GM18508 (cell line): ENCODE measurements at regions not wholly inside any gene's neighbourhood (a gene's known extent, or its start where the extent isn't known, plus 50 kb on each side); places are given as distances from the start of the nearest gene placed in this dataset.
"Not testable (repeated sequence)": the region's sequence is repeated elsewhere in the genome, so short reads cannot be mapped to it uniquely, and the experiment has no call there.

Experiments used
- ATAC-seq: cut with Tn5 transposase; IDR thresholded peaks from one replicate; pipeline ENCODE4 v1.9.1; 2021; ENCODE audit warnings: moderate number of reproducible peaks; ENCODE audit not compliant: insufficient read depth, unreplicated experiment

GRCh38 chr2:156017341-156017885 lies 315.1 kb downstream of the NR4A2 start:
- ATAC-seq, result no peak

DNA sequence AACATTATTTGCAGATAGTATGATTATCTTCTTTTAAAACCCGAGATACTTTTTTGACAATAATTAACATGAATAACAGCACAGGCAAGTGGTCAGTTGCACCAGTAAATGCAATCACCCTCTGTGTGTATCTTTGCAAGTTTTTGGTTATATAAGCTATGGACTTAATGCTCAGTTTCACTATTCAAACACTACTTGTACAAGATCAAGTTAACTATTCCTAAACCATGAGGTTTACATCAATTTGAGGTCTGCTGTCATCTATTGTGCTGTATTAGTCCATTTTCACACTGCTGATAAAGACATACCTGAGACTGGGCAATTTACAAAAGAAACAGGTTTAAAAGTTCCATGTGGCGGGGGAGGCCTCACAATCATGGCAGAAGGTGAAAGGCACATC lies 323.2 kb downstream of the NR4A2 start:
- no peak for ATAC-seq

GRCh38 chr2:156006721-156007618 lies 325.6 kb downstream of the NR4A2 start:
- ATAC-seq, result no peak

- ATAC-seq, result no peak
Observed at GRCh38 chr2:156005999-156006712, 326.4 kb downstream of the NR4A2 start.

DNA sequence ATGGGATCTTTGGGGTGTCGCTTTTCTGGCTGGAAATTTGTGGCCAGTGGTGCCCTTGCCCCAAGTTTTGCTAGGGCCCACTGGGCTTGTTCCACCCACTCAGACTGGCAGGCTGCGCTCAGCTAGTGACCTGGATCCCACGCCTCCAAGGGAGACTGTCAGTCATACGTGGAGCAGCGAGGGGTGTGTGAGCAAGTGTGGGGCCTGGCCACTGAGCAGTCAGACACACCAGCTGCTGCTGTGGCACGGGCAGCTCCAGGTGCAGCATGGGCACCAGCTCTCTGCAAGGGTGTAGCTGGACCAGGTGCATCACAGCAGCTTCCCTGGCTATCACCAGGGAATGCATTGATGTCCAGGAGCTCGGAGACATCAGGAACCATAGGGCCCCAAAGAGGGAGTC lies 327.0 kb downstream of the NR4A2 start:
- no peak for ATAC-seq

- no peak for ATAC-seq
Observed at GRCh38 chr2:156004459-156004858, 328.1 kb downstream of the NR4A2 start.

DNA sequence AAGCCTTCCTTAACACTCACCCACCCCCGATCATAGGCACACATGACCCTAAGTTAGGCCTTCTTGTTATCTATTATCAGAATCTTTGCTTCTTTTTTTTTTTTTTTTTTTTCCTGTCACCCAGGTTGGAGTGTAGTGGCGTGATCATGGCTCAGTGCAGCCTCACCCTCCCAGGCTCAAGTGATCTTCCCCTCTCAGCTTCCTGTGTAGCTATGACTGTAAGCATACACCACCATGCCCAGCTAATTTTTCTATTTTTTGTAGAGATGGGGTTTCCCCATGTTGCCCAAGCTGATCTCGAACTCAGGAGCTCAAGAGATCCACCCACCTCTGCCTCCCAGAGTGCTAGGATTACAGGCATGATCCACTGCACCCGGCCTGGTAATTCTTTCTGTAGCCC lies 328.7 kb downstream of the NR4A2 start:
- no peak for ATAC-seq

DNA sequence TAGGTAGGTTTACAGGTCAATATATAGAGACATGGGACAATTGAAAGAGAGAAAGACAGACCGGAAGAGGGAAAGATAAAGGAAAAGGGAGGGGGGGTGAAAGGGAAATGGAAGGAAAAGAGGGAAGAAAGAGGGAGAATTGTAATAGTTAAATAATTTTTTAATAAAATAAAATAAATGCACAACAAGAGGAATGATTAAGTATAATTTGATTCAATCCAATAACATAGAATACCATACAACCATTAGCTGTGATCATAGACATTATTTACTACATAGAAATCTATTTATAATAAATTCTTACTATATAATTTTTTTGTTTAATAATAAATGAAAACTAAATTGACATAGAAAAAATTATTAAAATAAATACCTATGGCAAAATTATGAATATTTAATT lies 330.7 kb downstream of the NR4A2 start:
- no peak for ATAC-seq

DNA sequence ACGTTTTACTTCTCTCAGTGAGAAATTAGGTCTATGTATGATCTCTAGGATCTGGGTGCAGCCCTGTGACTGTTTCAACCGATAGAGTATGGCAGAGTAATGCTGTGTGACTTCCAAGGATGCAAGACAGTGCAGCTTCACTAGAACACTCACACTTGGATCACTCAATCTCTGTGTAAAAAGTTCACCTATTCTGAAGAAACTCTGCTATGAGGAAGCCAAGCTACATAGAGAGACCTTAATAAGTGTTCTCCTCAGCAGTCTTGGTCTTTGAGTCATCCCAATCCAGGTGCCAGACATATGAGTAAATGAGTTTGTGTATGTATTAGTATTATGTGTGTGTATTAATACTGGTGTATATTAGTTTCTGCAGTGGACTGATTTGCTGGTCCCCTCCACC lies 335.0 kb downstream of the NR4A2 start:
- no peak for ATAC-seq

DNA sequence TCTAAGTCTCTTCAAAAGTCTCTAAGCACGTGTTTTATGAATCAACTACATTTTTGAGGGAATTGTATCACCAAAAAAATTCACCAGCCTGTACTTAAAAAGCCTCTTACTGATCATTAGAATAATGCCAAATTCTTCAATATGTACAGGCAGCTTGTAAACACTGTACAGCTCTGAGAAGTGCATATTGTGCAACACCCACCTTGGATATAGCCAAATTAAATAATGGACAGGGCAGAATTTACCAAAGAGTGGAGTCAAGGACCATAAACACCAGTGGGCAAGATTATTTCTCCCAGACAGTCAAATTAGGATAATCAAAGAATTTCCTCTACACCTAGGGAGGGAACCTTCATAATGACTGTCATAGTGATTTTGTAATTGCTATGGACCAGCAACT lies 338.2 kb downstream of the NR4A2 start:
- no peak for ATAC-seq

DNA sequence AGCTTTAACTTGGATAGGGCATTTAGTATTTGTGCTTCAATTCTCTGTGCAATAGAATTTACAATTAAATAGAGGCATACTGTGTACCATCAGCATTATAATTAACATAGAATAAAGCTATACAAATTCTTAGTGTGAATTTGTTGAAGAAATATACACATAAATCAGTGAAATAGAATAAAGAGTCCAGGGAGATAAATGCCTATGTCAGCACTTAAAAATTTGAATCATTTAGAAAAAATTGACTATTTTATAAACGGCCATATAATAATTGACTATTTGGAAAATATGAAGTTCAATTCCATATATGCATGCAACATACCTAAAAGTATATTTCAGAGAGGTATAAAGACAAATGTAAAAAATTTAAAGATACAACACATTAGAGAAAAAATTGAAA lies 348.7 kb downstream of the NR4A2 start:
- no peak for ATAC-seq

- ATAC-seq, result no peak
Observed at GRCh38 chr2:155982135-155982534, 350.4 kb downstream of the NR4A2 start.

DNA sequence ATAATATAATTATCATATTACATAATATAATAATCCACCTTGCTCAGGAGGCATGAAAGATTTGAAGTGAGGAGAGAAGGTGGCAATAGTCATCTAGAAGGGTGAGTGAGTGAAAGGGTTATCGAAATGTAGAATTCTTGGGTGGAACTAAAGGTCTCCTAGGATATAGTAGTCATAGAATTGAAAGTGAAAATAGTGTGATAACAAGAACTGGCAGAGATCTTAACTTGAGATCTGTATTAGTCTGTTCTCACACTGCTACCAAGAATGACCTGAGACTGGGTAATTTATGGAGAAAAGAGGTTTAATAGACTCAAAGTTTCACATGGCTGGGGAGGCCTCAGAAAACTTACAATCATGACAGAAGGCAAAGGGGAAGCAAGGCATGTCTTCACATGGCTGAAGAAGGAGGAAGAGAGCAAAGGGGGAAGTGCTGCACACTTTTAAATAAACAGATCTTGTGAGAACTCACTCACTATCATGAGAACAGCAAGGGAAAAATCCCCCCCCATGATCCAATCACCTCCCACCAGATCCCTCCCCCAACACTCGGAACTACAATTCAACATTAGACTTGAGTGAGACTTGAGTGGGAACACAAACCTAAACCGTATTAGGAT lies 351.5 kb downstream of the NR4A2 start:
- no peak for ATAC-seq

DNA sequence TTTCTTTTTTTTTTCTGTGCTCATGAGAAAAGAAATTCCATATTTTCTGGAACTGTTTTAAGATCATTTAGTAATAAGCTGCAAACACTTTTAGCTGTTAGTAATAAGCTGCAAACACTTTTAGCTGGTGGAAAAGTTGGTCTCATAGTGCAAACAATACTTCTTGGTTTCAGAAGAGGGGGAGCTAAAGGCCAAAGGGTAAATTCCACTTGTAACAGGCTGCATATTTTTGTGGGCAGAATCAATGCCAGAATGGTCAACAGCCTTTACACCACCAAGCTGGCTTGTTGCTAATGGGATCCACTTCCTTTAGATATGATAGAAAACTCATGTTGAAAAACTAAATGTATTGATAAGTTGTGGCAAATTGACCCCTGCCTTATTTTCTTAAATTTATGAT lies 356.8 kb downstream of the NR4A2 start:
- ATAC-seq, result no peak

- ATAC-seq, result no peak
Observed at GRCh38 chr2:155972916-155973315, 359.6 kb downstream of the NR4A2 start.

DNA sequence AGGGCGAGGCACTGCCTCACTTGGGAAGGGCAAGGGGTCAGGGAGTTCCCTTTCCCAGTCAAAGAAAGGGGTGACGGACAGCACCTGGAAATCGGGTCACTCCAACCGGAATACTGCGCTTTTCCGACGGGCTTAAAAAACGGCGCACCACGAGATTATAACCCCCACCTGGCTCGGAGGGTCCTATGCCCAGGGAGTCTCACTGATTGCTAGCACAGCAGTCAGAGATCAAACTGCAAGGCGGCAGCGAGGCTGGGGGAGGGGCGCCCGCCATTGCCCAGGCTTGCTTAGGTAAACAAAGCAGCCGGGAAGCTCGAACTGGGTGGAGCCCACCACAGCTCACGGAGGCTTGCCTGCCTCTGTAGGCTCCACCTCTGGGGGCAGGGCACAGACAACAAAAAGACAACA lies 366.5 kb downstream of the NR4A2 start:
- ATAC-seq, result not testable (repeated sequence)

- ATAC-seq, result no peak
Observed at GRCh38 chr2:155965415-155966063, 367.0 kb downstream of the NR4A2 start.

- ATAC-seq, result no peak
Observed at GRCh38 chr2:155961641-155962040, 370.9 kb downstream of the NR4A2 start.

DNA sequence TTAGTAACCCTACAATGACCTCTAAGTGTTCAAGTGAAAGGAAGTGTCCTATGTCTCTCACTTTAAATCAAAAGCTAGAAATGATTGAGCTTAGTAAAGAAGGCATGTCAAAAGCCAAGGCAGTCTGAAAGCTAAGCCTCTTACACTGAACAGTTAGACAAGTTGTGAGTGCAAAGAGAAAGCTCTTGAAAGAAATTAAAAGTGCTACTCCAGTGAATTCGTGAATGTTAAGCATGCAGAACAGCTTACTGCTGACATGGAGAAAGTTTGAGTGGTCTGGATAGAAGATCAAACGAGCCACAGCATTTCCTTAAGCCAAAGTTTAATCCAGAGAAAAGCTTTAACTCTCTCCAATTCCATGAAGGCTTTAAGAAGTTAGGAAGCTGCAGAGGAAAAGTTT lies 373.7 kb downstream of the NR4A2 start:
- no peak for ATAC-seq

DNA sequence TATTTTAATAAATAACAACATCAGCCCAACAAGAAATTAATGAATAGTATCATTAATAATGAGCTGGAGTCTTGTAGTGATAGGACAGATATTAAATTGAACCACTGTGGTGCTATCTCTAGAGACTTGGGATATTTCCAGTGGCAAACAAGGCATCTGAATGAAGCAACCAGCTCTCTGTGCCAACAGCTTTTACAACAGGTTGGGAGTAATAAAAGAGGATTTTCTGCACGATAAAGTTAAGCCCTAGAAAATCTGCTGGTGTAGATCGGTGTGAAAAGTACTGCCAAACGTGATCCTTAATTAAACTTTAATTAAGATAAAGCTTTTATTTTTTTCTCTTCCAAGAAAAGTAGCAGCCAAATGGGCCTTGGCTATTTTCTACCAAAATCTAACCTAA lies 385.5 kb downstream of the NR4A2 start:
- ATAC-seq, result no peak
